ENCODE measurements at regions not wholly inside any gene's neighbourhood (a gene's known extent, or its start where the extent isn't known, plus 50 kb on each side); places are given as distances from the start of the nearest gene placed in this dataset.

- no peak for DNase-seq (ENCODE audit: extremely low spot score)
- TF ChIP-seq, protein P1, sequence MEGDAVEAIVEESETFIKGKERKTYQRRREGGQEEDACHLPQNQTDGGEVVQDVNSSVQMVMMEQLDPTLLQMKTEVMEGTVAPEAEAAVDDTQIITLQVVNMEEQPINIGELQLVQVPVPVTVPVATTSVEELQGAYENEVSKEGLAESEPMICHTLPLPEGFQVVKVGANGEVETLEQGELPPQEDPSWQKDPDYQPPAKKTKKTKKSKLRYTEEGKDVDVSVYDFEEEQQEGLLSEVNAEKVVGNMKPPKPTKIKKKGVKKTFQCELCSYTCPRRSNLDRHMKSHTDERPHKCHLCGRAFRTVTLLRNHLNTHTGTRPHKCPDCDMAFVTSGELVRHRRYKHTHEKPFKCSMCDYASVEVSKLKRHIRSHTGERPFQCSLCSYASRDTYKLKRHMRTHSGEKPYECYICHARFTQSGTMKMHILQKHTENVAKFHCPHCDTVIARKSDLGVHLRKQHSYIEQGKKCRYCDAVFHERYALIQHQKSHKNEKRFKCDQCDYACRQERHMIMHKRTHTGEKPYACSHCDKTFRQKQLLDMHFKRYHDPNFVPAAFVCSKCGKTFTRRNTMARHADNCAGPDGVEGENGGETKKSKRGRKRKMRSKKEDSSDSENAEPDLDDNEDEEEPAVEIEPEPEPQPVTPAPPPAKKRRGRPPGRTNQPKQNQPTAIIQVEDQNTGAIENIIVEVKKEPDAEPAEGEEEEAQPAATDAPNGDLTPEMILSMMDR (IDR thresholded peaks at IDR 0.05; ENCODE audit: control extremely low read depth, extremely low read depth, low read depth, missing control alignments), result no peak
- POLR2A ChIA-PET, result no interaction called here
- CTCF ChIA-PET, result interaction anchor here (1.5 kb wide), 1 partner anchor 1743 kb away, joined by 3 read pairs; no protein-coding TSS in a partner anchor
Measured at GRCh38 chr4:18684932-18685331, 663.4 kb upstream of the LCORL start.

DNA sequence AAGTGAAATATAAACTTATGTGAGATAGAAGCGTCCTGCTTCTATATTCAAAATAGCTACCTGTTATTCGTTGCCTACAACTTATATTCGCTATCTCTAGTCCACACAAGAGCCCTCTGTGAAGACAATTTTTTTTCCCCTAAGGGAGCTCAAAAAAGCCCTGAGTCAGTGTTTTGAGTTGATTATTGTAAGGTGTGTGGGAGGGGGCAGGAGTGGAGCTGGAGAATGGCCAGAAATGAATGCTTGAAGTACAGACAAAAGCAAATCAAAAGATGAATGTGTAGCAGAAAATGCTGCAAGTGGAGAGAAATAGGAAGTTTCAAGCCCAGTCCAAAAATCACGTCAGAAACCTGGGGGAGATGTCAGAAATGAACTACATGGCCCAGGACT, 655.0 kb upstream of the LCORL start:
- CTCF ChIA-PET, result interaction anchor here (0.9 to 1.3 kb wide), 3 partner anchors 9 to 105 kb away, joined by 3 read pairs; no protein-coding TSS in a partner anchor
- DNase-seq (ENCODE audit: extremely low spot score), result no peak
- POLR2A ChIA-PET, result no interaction called here
- TF ChIP-seq, protein P1 (IDR thresholded peaks at IDR 0.05; ENCODE audit: control extremely low read depth, extremely low read depth, low read depth, missing control alignments), result no peak

- TF ChIP-seq, protein P1 (IDR thresholded peaks at IDR 0.05; ENCODE audit: control extremely low read depth, extremely low read depth, low read depth, missing control alignments), result no peak
- no peak for DNase-seq (ENCODE audit: extremely low spot score)
- POLR2A ChIA-PET, result interaction anchor here (0.6 kb wide), 1 partner anchor 957 kb away, joined by 3 read pairs; no protein-coding TSS in a partner anchor
- CTCF ChIA-PET, result interaction anchor here (0.9 to 1.3 kb wide), 4 partner anchors 9 to 105 kb away, joined by 3 to 4 read pairs (median 3); no protein-coding TSS in a partner anchor
Measured at GRCh38 chr4:18675586-18676525, 654.3 kb upstream of the LCORL start.

- POLR2A ChIA-PET, result no interaction called here
Measured at GRCh38 chr4:18670034-18670433, 648.5 kb upstream of the LCORL start.

DNA sequence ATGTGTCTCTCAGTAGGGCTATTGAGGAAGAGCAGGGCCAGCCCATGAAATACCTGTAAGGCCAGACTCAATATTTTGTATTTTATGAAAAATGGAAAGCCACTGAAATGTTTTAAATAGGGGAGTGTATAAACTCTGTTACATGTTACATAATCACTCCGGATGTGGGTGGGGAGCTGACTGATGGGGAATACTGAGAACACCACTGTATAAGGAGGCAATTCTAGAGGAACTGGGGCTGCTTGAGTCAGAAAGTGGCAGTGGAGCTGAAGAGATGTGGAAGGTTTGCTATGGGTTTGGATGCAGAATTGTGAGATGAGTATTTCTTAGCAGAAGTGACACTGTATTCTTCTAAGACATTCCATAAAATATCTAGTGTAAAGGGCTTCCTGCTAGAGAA, 647.8 kb upstream of the LCORL start:
- CTCF ChIA-PET, result no interaction called here
- POLR2A ChIA-PET, result no interaction called here
- TF ChIP-seq, protein P1 (IDR thresholded peaks at IDR 0.05; ENCODE audit: control extremely low read depth, extremely low read depth, low read depth, missing control alignments), result no peak
- DNase-seq (ENCODE audit: extremely low spot score), result no peak

More at GRCh38 chr4:18670034-18670433, 648.5 kb upstream of the LCORL start:
- TF ChIP-seq, protein P1 (IDR thresholded peaks at IDR 0.05; ENCODE audit: control extremely low read depth, extremely low read depth, low read depth, missing control alignments), result no peak
- DNase-seq (ENCODE audit: extremely low spot score), result no peak
- CTCF ChIA-PET, result no interaction called here

DNA sequence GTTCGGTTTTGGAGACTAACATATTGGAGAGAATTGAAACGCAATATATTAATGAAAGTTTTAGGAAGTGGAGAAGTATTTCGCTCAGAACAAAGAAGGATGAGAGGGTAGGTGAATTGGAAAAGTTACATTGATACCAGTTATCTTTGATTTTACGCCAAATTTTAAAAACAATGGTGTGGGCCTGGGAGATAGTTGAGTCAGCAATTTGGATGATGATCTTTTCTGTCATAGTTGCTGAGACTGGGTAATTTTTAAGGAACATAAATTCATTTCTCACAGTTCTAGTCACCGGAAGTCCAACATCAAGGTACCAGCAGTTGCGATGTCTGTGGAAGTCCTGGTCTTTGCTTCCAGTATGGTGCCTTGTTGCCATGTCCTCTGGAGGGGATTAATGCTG, 644.8 kb upstream of the LCORL start:
- ChIA-PET CTCF (interaction anchor here (1.5 kb wide), 1 partner anchor 9 kb away, joined by 3 read pairs; no protein-coding TSS in a partner anchor), POLR2A (no interaction called here)
- no peak for DNase-seq (ENCODE audit: extremely low spot score)
- TF ChIP-seq, protein P1 (IDR thresholded peaks at IDR 0.05; ENCODE audit: control extremely low read depth, extremely low read depth, low read depth, missing control alignments), result no peak

Data from GM10248 (cell line).